ENCODE measurements at regions not wholly inside any gene's neighbourhood (a gene's known extent, or its start where the extent isn't known, plus 50 kb on each side); places are given as distances from the start of the nearest gene placed in this dataset.

GRCh38 chr5:24045046-24045445 is 537.6 kb downstream of the PRDM9 start:
- TF ChIP-seq CTCF (IDR thresholded peaks at IDR 0.05), result no peak
- TF ChIP-seq EP300 (IDR thresholded peaks at IDR 0.05), result no peak

All from esophagus muscularis mucosa (tissue), 3 donors.